WTC11 (cell line): ENCODE measurements at regions not wholly inside any gene's neighbourhood (a gene's known extent, or its start where the extent isn't known, plus 50 kb on each side); places are given as distances from the start of the nearest gene placed in this dataset.

Source experiments
- ELF4 ChIP-seq: sonication (generic); formaldehyde crosslinking; IDR thresholded peaks from 2 replicates; pipeline ENCODE4 v1.8.1; 2022; ENCODE audit warnings: low read depth, mild to moderate bottlenecking, moderate library complexity, missing genetic modification reagents
- EMX1 ChIP-seq: fragments of 250-450 bp; sonication (Bioruptor Pico); IDR thresholded peaks from 2 replicates; pipeline ENCODE4 v1.8.0; 2021; ENCODE audit warnings: mild to moderate bottlenecking
- NR1H2 ChIP-seq: sonication (generic); formaldehyde crosslinking; IDR thresholded peaks from 2 replicates; pipeline ENCODE4 v1.9.0; 2021; ENCODE audit warnings: mild to moderate bottlenecking, moderate library complexity, missing genetic modification reagents
- TCF7 ChIP-seq: sonication (generic); formaldehyde crosslinking; IDR thresholded peaks from 2 replicates; pipeline ENCODE4 v1.8.0; 2022; ENCODE audit warnings: mild to moderate bottlenecking, low read depth, missing genetic modification reagents, moderate library complexity
- TF ChIP-seq, protein P1 (sequence below): fragments of 200-600 bp; IDR thresholded peaks from 2 replicates; pipeline ENCODE4 v1.8.0; 2022; ENCODE audit warnings: antibody characterized with exemption
- TF ChIP-seq, protein P2 (sequence below): sonication (generic); formaldehyde crosslinking; conservative IDR thresholded peaks from 2 replicates; pipeline ENCODE4 v1.8.1; 2023; ENCODE audit warnings: mild to moderate bottlenecking, low read depth, missing genetic modification reagents, moderate library complexity
- TF ChIP-seq, protein P3 (sequence below): sonication (generic); formaldehyde crosslinking; IDR thresholded peaks from 2 replicates; pipeline ENCODE4 v1.8.0; 2023; ENCODE audit warnings: missing genetic modification reagents
- TF ChIP-seq, protein P4 (sequence below): sonication (generic); formaldehyde crosslinking; IDR thresholded peaks from 2 replicates; pipeline ENCODE4 v1.8.0; 2022; ENCODE audit warnings: mild to moderate bottlenecking, missing genetic modification reagents

DNA sequence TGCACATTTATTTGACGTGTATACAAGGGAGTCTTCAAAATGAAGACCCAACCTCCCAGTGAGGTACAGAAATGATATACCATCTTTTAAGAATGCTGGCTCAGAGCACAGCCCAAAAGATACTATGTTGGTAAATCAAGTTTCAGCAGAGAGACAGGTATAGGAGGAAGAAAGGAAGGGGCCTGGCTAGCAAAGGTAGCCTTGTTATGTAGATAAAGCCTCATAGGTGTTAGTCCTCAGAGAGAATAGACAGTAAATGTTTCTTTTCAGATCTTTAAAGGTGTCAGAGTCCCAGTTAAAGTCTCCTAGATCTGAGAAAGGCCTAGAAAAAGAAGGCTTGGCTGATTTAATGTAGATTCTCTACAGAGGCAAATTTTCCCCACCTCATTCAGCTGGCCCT is 213.8 kb downstream of the SI start:
- TF ChIP-seq, protein P1, sequence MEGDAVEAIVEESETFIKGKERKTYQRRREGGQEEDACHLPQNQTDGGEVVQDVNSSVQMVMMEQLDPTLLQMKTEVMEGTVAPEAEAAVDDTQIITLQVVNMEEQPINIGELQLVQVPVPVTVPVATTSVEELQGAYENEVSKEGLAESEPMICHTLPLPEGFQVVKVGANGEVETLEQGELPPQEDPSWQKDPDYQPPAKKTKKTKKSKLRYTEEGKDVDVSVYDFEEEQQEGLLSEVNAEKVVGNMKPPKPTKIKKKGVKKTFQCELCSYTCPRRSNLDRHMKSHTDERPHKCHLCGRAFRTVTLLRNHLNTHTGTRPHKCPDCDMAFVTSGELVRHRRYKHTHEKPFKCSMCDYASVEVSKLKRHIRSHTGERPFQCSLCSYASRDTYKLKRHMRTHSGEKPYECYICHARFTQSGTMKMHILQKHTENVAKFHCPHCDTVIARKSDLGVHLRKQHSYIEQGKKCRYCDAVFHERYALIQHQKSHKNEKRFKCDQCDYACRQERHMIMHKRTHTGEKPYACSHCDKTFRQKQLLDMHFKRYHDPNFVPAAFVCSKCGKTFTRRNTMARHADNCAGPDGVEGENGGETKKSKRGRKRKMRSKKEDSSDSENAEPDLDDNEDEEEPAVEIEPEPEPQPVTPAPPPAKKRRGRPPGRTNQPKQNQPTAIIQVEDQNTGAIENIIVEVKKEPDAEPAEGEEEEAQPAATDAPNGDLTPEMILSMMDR: no peak
- TF ChIP-seq, protein P2, sequence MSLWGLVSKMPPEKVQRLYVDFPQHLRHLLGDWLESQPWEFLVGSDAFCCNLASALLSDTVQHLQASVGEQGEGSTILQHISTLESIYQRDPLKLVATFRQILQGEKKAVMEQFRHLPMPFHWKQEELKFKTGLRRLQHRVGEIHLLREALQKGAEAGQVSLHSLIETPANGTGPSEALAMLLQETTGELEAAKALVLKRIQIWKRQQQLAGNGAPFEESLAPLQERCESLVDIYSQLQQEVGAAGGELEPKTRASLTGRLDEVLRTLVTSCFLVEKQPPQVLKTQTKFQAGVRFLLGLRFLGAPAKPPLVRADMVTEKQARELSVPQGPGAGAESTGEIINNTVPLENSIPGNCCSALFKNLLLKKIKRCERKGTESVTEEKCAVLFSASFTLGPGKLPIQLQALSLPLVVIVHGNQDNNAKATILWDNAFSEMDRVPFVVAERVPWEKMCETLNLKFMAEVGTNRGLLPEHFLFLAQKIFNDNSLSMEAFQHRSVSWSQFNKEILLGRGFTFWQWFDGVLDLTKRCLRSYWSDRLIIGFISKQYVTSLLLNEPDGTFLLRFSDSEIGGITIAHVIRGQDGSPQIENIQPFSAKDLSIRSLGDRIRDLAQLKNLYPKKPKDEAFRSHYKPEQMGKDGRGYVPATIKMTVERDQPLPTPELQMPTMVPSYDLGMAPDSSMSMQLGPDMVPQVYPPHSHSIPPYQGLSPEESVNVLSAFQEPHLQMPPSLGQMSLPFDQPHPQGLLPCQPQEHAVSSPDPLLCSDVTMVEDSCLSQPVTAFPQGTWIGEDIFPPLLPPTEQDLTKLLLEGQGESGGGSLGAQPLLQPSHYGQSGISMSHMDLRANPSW (CRISPR knock-in tag): no peak
- TF ChIP-seq NR1H2 (CRISPR knock-in tag) (no peak), ELF4 (CRISPR knock-in tag) (no peak), TCF7 (CRISPR knock-in tag) (no peak), EMX1 (CRISPR knock-in tag) (no peak)
- TF ChIP-seq, protein P3, sequence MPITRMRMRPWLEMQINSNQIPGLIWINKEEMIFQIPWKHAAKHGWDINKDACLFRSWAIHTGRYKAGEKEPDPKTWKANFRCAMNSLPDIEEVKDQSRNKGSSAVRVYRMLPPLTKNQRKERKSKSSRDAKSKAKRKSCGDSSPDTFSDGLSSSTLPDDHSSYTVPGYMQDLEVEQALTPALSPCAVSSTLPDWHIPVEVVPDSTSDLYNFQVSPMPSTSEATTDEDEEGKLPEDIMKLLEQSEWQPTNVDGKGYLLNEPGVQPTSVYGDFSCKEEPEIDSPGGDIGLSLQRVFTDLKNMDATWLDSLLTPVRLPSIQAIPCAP (CRISPR knock-in tag): no peak
- TF ChIP-seq, protein P4, sequence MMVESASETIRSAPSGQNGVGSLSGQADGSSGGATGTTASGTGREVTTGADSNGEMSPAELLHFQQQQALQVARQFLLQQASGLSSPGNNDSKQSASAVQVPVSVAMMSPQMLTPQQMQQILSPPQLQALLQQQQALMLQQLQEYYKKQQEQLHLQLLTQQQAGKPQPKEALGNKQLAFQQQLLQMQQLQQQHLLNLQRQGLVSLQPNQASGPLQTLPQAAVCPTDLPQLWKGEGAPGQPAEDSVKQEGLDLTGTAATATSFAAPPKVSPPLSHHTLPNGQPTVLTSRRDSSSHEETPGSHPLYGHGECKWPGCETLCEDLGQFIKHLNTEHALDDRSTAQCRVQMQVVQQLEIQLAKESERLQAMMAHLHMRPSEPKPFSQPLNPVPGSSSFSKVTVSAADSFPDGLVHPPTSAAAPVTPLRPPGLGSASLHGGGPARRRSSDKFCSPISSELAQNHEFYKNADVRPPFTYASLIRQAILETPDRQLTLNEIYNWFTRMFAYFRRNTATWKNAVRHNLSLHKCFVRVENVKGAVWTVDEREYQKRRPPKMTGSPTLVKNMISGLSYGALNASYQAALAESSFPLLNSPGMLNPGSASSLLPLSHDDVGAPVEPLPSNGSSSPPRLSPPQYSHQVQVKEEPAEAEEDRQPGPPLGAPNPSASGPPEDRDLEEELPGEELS (CRISPR knock-in tag): no peak
